ENCODE measurements at regions not wholly inside any gene's neighbourhood (a gene's known extent, or its start where the extent isn't known, plus 50 kb on each side); places are given as distances from the start of the nearest gene placed in this dataset.
"Not testable (repeated sequence)": the region's sequence is repeated elsewhere in the genome, so short reads cannot be mapped to it uniquely, and the experiment has no call there.

GRCh38 chr4:17057035-17057434 lies 158.6 kb upstream of the LDB2 start:
- DNase-seq (ENCODE audit: low spot score), result no peak
- in situ Hi-C loops (cut with HindIII; ENCODE audit: low sequenced_read_pairs), result no loop called here

GRCh38 chr4:17055788-17056187 lies 157.3 kb upstream of the LDB2 start:
- in situ Hi-C loops (cut with HindIII; ENCODE audit: low sequenced_read_pairs), result no loop called here
- DNase-seq (ENCODE audit: low spot score), result no peak

- no peak for DNase-seq (ENCODE audit: low spot score)
- in situ Hi-C loops (cut with HindIII; ENCODE audit: low sequenced_read_pairs), result no loop called here
Measured at GRCh38 chr4:17045866-17046265, 147.4 kb upstream of the LDB2 start.

- DNase-seq (ENCODE audit: low spot score), result no peak
- in situ Hi-C loops (cut with HindIII; ENCODE audit: low sequenced_read_pairs), result no loop called here
Measured at GRCh38 chr4:17038510-17039176, 140.2 kb upstream of the LDB2 start.

GRCh38 chr4:17033768-17034181 lies 135.3 kb upstream of the LDB2 start:
- in situ Hi-C loops (cut with HindIII; ENCODE audit: low sequenced_read_pairs), result no loop called here
- DNase-seq (ENCODE audit: low spot score), result no peak

GRCh38 chr4:17033025-17033767 lies 134.8 kb upstream of the LDB2 start:
- in situ Hi-C loops (cut with HindIII; ENCODE audit: low sequenced_read_pairs), result no loop called here

GRCh38 chr4:17030543-17030942 lies 132.1 kb upstream of the LDB2 start:
- no peak for DNase-seq (ENCODE audit: low spot score)
- in situ Hi-C loops (cut with HindIII; ENCODE audit: low sequenced_read_pairs), result no loop called here

More at GRCh38 chr4:17033025-17033767, 134.8 kb upstream of the LDB2 start:
- DNase-seq (ENCODE audit: low spot score), result no peak

GRCh38 chr4:17029964-17030363 lies 131.5 kb upstream of the LDB2 start:
- in situ Hi-C loops (cut with HindIII; ENCODE audit: low sequenced_read_pairs), result no loop called here

GRCh38 chr4:17029432-17029831 lies 131.0 kb upstream of the LDB2 start:
- DNase-seq (ENCODE audit: low spot score), result no peak
- in situ Hi-C loops (cut with HindIII; ENCODE audit: low sequenced_read_pairs), result no loop called here

More at GRCh38 chr4:17029964-17030363, 131.5 kb upstream of the LDB2 start:
- no peak for DNase-seq (ENCODE audit: low spot score)

- no peak for DNase-seq (ENCODE audit: low spot score)
- in situ Hi-C loops (cut with HindIII; ENCODE audit: low sequenced_read_pairs), result no loop called here
Measured at GRCh38 chr4:17027495-17027894, 129.1 kb upstream of the LDB2 start.

GRCh38 chr4:17024425-17024824 lies 126.0 kb upstream of the LDB2 start:
- in situ Hi-C loops (cut with HindIII; ENCODE audit: low sequenced_read_pairs), result no loop called here
- DNase-seq (ENCODE audit: low spot score), result no peak

GRCh38 chr4:17020901-17021300 lies 122.5 kb upstream of the LDB2 start:
- in situ Hi-C loops (cut with HindIII; ENCODE audit: low sequenced_read_pairs), result no loop called here
- DNase-seq (ENCODE audit: low spot score), result no peak

GRCh38 chr4:17020451-17020850 lies 122.0 kb upstream of the LDB2 start:
- in situ Hi-C loops (cut with HindIII; ENCODE audit: low sequenced_read_pairs), result no loop called here
- DNase-seq (ENCODE audit: low spot score), result no peak

GRCh38 chr4:17018621-17019020 lies 120.2 kb upstream of the LDB2 start:
- DNase-seq (ENCODE audit: low spot score); in situ Hi-C loops (cut with HindIII; ENCODE audit: low sequenced_read_pairs): not testable (repeated sequence)

GRCh38 chr4:17018013-17018412 lies 119.6 kb upstream of the LDB2 start:
- DNase-seq (ENCODE audit: low spot score), result no peak
- in situ Hi-C loops (cut with HindIII; ENCODE audit: low sequenced_read_pairs), result no loop called here

GRCh38 chr4:17013382-17014006 lies 115.0 kb upstream of the LDB2 start:
- in situ Hi-C loops (cut with HindIII; ENCODE audit: low sequenced_read_pairs), result no loop called here

GRCh38 chr4:17012451-17012850 lies 114.0 kb upstream of the LDB2 start:
- in situ Hi-C loops (cut with HindIII; ENCODE audit: low sequenced_read_pairs), result no loop called here
- no peak for DNase-seq (ENCODE audit: low spot score)

More at GRCh38 chr4:17013382-17014006, 115.0 kb upstream of the LDB2 start:
- DNase-seq (ENCODE audit: low spot score), result no peak

- no peak for DNase-seq (ENCODE audit: low spot score)
- in situ Hi-C loops (cut with HindIII; ENCODE audit: low sequenced_read_pairs), result no loop called here
Measured at GRCh38 chr4:17010426-17011087, 112.1 kb upstream of the LDB2 start.

- in situ Hi-C loops (cut with HindIII; ENCODE audit: low sequenced_read_pairs), result no loop called here
- no peak for DNase-seq (ENCODE audit: low spot score)
Measured at GRCh38 chr4:17009871-17010367, 111.5 kb upstream of the LDB2 start.
